ENCODE measurements at regions not wholly inside any gene's neighbourhood (a gene's known extent, or its start where the extent isn't known, plus 50 kb on each side); places are given as distances from the start of the nearest gene placed in this dataset.

- in situ Hi-C loops (cut with HindIII; ENCODE audit: low sequenced_read_pairs) = no loop called here
- no peak overlapping the region for H3K4me3 ChIP-seq (ENCODE audit: low read depth, low read length)
- no peak for TF ChIP-seq CTCF (IDR thresholded peaks at IDR 0.05; ENCODE audit: low read depth, low read length, missing control alignments)
- DNase-seq (ENCODE audit: low read depth) = no peak
Observed at GRCh38 chr3:187963003-187963676, 190.8 kb upstream of the LPP start.

DNA sequence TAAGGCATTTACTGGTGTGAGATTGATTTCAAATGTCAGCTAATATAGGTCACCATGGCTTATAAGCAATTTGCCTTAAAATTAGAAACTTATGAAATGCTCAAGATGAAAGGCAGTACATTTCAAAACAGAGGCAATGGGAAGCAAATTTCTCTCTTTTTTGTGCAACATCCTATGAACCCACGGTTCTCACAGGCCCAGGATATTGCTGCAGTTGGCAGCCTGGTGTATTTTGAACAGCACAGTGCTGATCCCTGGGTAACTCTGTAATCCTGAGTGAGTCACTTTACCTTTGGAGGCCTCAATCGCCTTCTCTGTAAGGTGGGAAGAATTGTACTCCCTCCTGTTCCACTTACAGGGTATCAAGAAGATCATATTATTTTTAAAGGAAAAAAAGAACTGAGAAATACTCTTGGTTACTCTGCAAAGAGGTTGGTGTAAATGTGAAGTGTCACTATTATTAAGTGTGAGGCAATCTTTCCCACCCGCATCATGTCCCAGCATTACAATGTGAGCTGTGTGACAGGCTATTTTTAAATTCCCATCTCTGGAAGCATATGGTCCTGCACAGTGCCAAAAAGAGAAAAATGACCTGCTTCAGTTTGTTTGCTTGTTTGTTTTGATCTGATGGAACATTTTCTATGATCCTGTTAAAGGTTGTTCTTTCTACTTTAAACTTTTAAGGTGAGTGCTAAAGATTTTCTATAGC, 190.1 kb upstream of the LPP start:
- no peak for TF ChIP-seq CTCF (IDR thresholded peaks at IDR 0.05; ENCODE audit: low read depth, low read length, missing control alignments)
- no peak overlapping the region for H3K4me3 ChIP-seq (ENCODE audit: low read depth, low read length)
- in situ Hi-C loops (cut with HindIII; ENCODE audit: low sequenced_read_pairs) = no loop called here
- DNase-seq (ENCODE audit: low read depth) = no peak

DNA sequence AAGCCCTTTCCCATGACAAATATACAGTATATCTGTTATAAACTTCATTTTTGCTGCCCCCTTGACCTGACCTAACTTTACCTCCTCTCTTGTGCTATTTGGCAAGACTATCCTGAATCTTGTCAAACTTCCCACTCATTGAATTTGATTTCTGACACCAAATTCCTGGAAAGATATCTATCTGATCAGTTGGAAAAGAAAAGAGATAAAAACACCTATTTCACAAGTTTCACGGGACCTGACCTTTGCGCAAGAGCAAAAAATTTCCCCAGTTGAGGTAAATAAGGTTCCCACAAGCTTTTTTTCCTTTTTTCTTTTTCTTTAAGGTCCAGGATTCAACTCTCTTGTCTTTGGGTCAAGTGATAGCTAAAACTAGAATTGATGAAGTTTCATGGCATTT, 189.2 kb upstream of the LPP start:
- TF ChIP-seq CTCF (IDR thresholded peaks at IDR 0.05; ENCODE audit: low read depth, low read length, missing control alignments) = no peak
- in situ Hi-C loops (cut with HindIII; ENCODE audit: low sequenced_read_pairs) = no loop called here
- H3K4me3 ChIP-seq (ENCODE audit: low read depth, low read length) = no peak overlapping the region
- DNase-seq (ENCODE audit: low read depth) = no peak

GRCh38 chr3:187966096-187966495, 187.9 kb upstream of the LPP start:
- in situ Hi-C loops (cut with HindIII; ENCODE audit: low sequenced_read_pairs) = no loop called here
- no peak for DNase-seq (ENCODE audit: low read depth)
- TF ChIP-seq CTCF (IDR thresholded peaks at IDR 0.05; ENCODE audit: low read depth, low read length, missing control alignments) = no peak
- H3K4me3 ChIP-seq (ENCODE audit: low read depth, low read length) = no peak overlapping the region

DNA sequence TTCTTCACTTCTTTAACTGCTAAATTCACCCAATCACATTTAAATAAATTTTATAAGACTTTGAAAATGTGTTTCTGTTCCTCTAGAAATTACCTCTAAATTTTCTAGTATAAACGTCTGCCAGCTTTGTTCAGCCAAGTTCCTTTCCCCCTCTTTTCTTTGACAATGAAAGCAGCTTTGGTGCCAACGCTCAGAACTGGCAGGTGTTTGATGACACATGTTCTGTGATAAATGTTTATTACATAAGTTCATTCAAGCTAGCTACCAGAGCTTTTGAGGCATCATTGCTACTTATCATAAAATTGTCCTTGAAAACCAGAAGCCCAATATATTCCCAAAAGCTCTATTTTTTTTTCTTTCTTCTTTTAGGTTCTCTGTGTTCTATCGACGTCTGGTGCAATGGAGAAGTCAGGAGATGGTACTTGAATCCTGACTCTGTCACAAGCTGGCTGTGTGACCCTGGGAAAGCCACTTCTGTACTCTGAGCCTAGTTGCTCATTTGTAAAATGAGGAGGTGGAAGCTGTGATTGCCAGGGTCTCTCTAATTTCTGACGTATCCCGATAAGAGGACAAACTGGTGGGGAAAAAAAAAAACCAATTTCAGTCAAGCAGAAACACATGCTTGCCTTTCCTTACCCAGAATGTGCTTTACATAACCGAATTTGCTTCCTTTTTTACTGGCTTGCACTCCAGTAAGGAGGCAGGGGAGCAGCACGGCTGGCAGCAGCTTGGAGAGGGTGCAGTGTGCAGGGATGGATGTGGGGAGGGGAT, 187.1 kb upstream of the LPP start:
- no peak for DNase-seq (ENCODE audit: low read depth)
- in situ Hi-C loops (cut with HindIII; ENCODE audit: low sequenced_read_pairs) = no loop called here
- TF ChIP-seq CTCF (IDR thresholded peaks at IDR 0.05; ENCODE audit: low read depth, low read length, missing control alignments) = no peak
- H3K4me3 ChIP-seq (ENCODE audit: low read depth, low read length) = no peak overlapping the region

DNA sequence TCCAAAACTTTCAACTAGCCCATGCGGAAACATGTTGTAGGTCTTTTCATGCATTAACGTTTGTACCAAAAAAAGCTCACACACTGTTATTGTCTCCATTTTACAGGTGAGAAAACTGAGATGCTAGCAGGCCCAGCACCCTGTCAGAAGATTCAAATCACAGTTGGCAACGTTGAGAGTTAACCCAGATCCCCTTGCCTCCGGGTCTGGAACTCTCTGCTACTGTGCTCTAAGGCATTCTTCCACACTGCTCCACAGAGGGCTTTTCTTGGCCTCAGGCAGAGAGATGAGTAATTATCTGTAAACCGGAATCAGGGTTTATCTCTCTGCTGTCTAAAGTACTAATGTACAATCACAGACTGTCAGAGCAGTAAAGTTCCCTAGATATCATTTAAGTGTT, 186.0 kb upstream of the LPP start:
- DNase-seq (ENCODE audit: low read depth) = no peak
- TF ChIP-seq CTCF (IDR thresholded peaks at IDR 0.05; ENCODE audit: low read depth, low read length, missing control alignments) = no peak
- no peak overlapping the region for H3K4me3 ChIP-seq (ENCODE audit: low read depth, low read length)
- in situ Hi-C loops (cut with HindIII; ENCODE audit: low sequenced_read_pairs) = no loop called here

Data from astrocyte of the cerebellum (primary cell).